ENCODE measurements at regions not wholly inside any gene's neighbourhood (a gene's known extent, or its start where the extent isn't known, plus 50 kb on each side); places are given as distances from the start of the nearest gene placed in this dataset.

DNA sequence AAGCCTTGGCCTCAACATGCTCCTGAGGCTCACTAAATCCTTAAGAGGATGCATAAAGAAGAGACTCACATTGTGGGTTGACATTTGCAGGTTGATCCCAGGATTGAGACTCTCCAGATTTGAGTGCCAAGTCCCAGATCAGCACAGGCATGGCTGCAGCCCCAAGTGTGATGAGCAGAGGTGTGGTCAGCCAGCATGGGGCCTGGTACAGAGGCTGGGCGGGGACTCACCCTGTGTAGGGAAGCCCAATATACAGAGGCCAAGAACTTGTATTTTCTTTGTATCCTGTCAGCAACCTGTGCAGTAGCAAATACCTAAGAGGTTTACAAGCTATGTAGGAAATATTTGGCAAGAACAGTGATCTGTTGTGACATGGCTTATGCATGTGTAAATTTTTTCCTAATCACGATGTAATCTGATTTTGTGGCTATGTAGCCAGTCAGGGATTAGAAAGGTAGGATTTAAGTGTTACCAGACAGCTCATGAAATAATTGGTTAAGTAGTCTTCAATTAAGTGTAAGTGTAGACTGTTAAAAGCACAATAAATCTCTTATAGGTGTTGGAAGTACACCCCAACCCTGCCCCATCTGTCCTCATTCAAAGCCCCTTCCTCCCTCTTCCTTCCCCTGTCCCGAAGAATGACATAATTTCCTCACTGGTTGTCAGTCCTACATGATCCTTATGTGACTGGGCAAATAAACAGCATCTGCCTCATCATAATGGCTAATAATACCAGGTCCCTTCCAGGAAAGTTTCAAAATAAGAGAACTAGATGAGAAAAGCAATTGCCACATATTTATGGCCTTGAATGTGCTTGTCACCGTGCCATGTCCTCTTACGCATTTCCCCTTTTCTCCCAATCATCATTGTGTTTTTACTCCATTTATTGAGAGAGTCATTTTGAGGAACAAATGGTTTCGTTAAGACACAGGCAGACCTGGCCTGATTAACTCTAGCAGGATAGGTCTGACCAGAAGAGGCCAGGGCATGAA is 120.9 kb downstream of the HLX start:
- TF ChIP-seq EZH2 (IDR thresholded peaks at IDR 0.05; ENCODE audit: insufficient read depth, poor library complexity, severe bottlenecking), result no peak
- no peak for TF ChIP-seq EZH2phosphoT487 (IDR thresholded peaks at IDR 0.05; ENCODE audit: insufficient read depth, low read depth)
